Neural progenitor cell (in vitro differentiated cells): ENCODE measurements at regions not wholly inside any gene's neighbourhood (a gene's known extent, or its start where the extent isn't known, plus 50 kb on each side); places are given as distances from the start of the nearest gene placed in this dataset.

ENCODE experiments used
- DNase-seq: peaks from one replicate; pipeline ENCODE4 v3.0.0-alpha.2; 2016; ENCODE audit warnings: low spot score
- H2AFZ ChIP-seq: fragments of 200-600 bp; sonication (generic); replicated peaks from 2 replicates; pipeline ENCODE4 v1.6.1; 2016; ENCODE audit warnings: antibody characterized with exemption
- H3F3A ChIP-seq: fragments of 200-600 bp; sonication (generic); 2 replicates; pipeline ENCODE4 v1.6.1; 2016; ENCODE audit warnings: antibody characterized with exemption, low read depth
- H3K27ac ChIP-seq: fragments of 200-600 bp; sonication (generic); 2 replicates; pipeline ENCODE4 v1.5.1; 2016; ENCODE audit warnings: mild to moderate bottlenecking
- H3K27me3 ChIP-seq: fragments of 200-600 bp; sonication (generic); 2 replicates; pipeline ENCODE4 v1.6.1; 2016; ENCODE audit warnings: mild to moderate bottlenecking, moderate library complexity
- H3K36me3 ChIP-seq: fragments of 200-600 bp; sonication (generic); 2 replicates; pipeline ENCODE4 v1.5.1; 2016
- H3K4me1 ChIP-seq: fragments of 200-600 bp; sonication (generic); 2 replicates; pipeline ENCODE4 v1.6.1; 2016; ENCODE audit warnings: mixed run types
- H3K4me2 ChIP-seq: fragments of 200-600 bp; sonication (generic); 2 replicates; pipeline ENCODE4 v1.6.1; 2016
- H3K4me3 ChIP-seq: fragments of 200-600 bp; sonication (generic); 2 replicates; pipeline ENCODE4 v1.5.1; 2016
- H3K79me2 ChIP-seq: fragments of 200-600 bp; sonication (generic); 2 replicates; pipeline ENCODE4 v1.6.1; 2016; ENCODE audit warnings: low read depth
- H3K9ac ChIP-seq: fragments of 200-600 bp; sonication (generic); 2 replicates; pipeline ENCODE4 v1.6.1; 2016
- H3K9me3 ChIP-seq: fragments of 200-600 bp; sonication (generic); 2 replicates; pipeline ENCODE4 v1.5.1; 2016; ENCODE audit warnings: low read depth
- H4K20me1 ChIP-seq: fragments of 200-600 bp; sonication (generic); 2 replicates; pipeline ENCODE4 v1.6.1; 2016; ENCODE audit warnings: low read depth
- H3K27ac Mint-ChIP-seq: 3 replicates; pipeline ENCODE4 v1.8.0; 2021; ENCODE audit warnings: mixed read lengths
- H3K27me3 Mint-ChIP-seq: 2 replicates; pipeline ENCODE4 v1.8.0; 2022; ENCODE audit warnings: low read depth, mild to moderate bottlenecking, inconsistent platforms, moderate library complexity, mixed read lengths; ENCODE audit not compliant: insufficient read depth
- H3K36me3 Mint-ChIP-seq: 3 replicates; pipeline ENCODE4 v1.8.0; 2021; ENCODE audit warnings: mixed read lengths
- H3K4me1 Mint-ChIP-seq: 3 replicates; pipeline ENCODE4 v1.8.0; 2021; ENCODE audit warnings: mixed read lengths
- H3K4me3 Mint-ChIP-seq: 3 replicates; pipeline ENCODE4 v1.8.0; 2021; ENCODE audit warnings: mild to moderate bottlenecking, moderate library complexity, mixed read lengths
- H3K9me3 Mint-ChIP-seq: 3 replicates; pipeline ENCODE4 v1.8.0; 2020; ENCODE audit warnings: mixed read lengths
- EZH2 ChIP-seq: fragments of 200-600 bp; sonication (generic); IDR thresholded peaks from 2 replicates; pipeline ENCODE4 v1.6.1; 2017; ENCODE audit warnings: antibody characterized with exemption, mild to moderate bottlenecking, moderate library complexity
- EZH2phosphoT487 ChIP-seq: fragments of 200-600 bp; sonication (generic); IDR thresholded peaks from 2 replicates; pipeline ENCODE4 v1.6.1; 2017; ENCODE audit warnings: antibody characterized with exemption
- TF ChIP-seq, protein P1 (sequence below): fragments of 200-600 bp; sonication (generic); IDR thresholded peaks from 2 replicates; pipeline ENCODE4 v1.5.1; 2017; ENCODE audit warnings: antibody characterized with exemption, mild to moderate bottlenecking

DNA sequence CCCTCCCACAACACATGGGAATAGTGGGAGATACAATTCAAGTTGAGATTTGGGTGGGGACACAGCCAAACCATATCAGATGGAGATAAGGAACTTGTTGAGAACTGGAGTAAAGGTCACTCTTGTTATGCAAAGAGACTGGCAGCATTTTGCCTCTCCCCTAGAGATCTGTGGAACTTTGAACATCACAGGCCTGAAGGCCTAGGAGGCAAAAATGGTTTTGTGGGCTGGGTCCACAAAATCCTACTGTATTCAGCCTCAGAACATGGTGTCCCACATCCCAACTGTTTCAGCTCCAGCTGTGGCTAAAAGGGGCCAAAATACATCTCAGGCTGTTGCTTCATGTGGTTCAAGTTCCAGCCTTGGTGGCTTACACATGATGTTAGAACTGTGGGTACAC is 1247.8 kb upstream of the IGFBP7 start:
- Histone ChIP-seq H3K4me2 (no peak overlapping the region), H3K36me3 (no peaks in the 10 kb centered on the region), H2AFZ (no peak overlapping the region), H3F3A (no peaks in the 10 kb centered on the region), H4K20me1 (no peaks in the 10 kb centered on the region), H3K79me2 (no peaks in the 10 kb centered on the region), H3K9me3 (no peaks in the 10 kb centered on the region), H3K9ac (no peak overlapping the region), H3K4me1 (no peaks in the 10 kb centered on the region), H3K27me3 (no peaks in the 10 kb centered on the region), H3K27ac (no peak overlapping the region), H3K4me3 (no peak overlapping the region)
- TF ChIP-seq EZH2 (no peak), EZH2phosphoT487 (no peak)
- TF ChIP-seq, protein P1, sequence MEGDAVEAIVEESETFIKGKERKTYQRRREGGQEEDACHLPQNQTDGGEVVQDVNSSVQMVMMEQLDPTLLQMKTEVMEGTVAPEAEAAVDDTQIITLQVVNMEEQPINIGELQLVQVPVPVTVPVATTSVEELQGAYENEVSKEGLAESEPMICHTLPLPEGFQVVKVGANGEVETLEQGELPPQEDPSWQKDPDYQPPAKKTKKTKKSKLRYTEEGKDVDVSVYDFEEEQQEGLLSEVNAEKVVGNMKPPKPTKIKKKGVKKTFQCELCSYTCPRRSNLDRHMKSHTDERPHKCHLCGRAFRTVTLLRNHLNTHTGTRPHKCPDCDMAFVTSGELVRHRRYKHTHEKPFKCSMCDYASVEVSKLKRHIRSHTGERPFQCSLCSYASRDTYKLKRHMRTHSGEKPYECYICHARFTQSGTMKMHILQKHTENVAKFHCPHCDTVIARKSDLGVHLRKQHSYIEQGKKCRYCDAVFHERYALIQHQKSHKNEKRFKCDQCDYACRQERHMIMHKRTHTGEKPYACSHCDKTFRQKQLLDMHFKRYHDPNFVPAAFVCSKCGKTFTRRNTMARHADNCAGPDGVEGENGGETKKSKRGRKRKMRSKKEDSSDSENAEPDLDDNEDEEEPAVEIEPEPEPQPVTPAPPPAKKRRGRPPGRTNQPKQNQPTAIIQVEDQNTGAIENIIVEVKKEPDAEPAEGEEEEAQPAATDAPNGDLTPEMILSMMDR = no peak
- DNase-seq = no peak
- no peak overlapping the region for H3K27ac Mint-ChIP-seq
- peaks cover 19% of the 10 kb centered on the region for H3K9me3 Mint-ChIP-seq
- peaks cover 1% of the 10 kb centered on the region for H3K36me3 Mint-ChIP-seq
- H3K27me3 Mint-ChIP-seq = no peaks in the 10 kb centered on the region
- H3K4me1 Mint-ChIP-seq = no peaks in the 10 kb centered on the region
- no peak overlapping the region for H3K4me3 Mint-ChIP-seq

DNA sequence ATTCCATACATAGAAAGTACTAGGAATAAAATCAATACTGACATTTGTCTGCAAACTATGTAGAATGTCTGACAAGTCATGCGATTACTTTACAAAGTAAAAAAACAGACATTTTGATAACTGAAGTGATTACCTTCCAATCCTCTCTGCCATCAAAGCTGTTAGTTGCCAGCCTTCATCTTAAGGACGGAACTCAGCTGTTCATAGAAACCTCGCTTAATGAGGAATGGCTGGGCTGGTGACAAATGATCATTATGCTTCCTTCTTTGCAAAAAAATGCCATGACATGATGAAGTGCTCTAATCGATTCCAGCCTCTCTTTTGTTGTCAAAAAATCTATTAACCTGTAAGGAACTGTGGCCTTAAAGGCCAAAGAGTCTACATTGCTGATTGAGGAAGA is 1214.9 kb upstream of the IGFBP7 start:
- no peak overlapping the region for H2AFZ ChIP-seq
- H3K4me3 ChIP-seq = no peak overlapping the region
- H3K79me2 ChIP-seq = no peaks in the 10 kb centered on the region
- H3F3A ChIP-seq = no peaks in the 10 kb centered on the region
- no peak overlapping the region for H3K27ac Mint-ChIP-seq
- no peak overlapping the region for H3K27ac ChIP-seq
- no peaks in the 10 kb centered on the region for H3K4me1 Mint-ChIP-seq
- no peaks in the 10 kb centered on the region for H3K9me3 ChIP-seq
- DNase-seq = no peak
- no peak overlapping the region for H3K4me3 Mint-ChIP-seq
- TF ChIP-seq EZH2 = no peak
- H3K9me3 Mint-ChIP-seq = no peaks in the 10 kb centered on the region
- no peak overlapping the region for H3K4me2 ChIP-seq
- H3K4me1 ChIP-seq = no peaks in the 10 kb centered on the region
- H3K36me3 Mint-ChIP-seq = no peaks in the 10 kb centered on the region
- no peak overlapping the region for H3K9ac ChIP-seq
- H3K27me3 ChIP-seq = no peaks in the 10 kb centered on the region
- H3K27me3 Mint-ChIP-seq = no peaks in the 10 kb centered on the region
- H3K36me3 ChIP-seq = no peaks in the 10 kb centered on the region
- no peaks in the 10 kb centered on the region for H4K20me1 ChIP-seq

DNA sequence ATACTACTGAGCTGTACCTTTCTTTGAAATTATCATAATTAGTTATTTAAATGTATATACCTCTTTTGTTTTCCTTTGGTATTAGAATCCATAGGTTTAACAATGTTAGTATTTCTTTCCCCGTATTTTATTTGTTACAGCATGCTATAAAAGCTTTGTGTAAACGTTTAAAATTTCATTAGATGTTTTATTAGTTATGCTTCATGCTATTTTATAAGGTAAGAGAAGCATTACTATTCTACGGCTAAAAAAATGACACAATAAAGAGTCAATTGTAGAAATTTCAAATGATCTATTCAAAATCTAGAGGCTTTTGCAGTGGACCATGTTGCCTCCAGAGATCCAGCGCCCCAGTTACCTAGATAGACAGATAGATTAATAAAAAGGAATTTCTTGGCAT is 1203.3 kb upstream of the IGFBP7 start:
- no peak overlapping the region for H3K4me3 Mint-ChIP-seq

DNA sequence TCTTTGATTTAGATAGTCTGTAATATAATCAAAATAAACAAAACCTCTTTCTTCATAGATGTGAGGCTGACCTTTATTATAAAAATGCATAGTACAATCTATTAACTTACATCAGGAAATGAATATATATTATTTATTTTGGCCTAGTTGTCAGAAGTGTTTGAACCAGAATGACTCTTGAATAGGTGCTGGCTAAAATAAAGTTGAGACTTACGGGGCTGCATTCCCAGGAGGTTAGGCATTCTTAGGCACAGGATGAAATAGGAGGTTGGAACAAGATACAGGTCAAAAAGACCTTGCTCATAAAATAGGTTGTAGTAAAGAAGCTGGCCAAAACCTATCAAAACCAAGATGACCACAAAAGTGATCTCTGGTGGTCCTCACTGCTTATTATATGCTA is 1193.3 kb upstream of the IGFBP7 start:
- Histone ChIP-seq H3K9ac (no peak overlapping the region), H3F3A (no peaks in the 10 kb centered on the region), H3K4me3 (no peak overlapping the region), H3K27me3 (no peaks in the 10 kb centered on the region), H3K4me2 (no peak overlapping the region), H3K27ac (no peak overlapping the region), H2AFZ (no peak overlapping the region), H3K79me2 (no peaks in the 10 kb centered on the region), H3K36me3 (no peaks in the 10 kb centered on the region), H3K9me3 (no peaks in the 10 kb centered on the region), H4K20me1 (no peaks in the 10 kb centered on the region), H3K4me1 (no peaks in the 10 kb centered on the region)
- H3K27ac Mint-ChIP-seq = no peak overlapping the region
- no peak for DNase-seq
- peaks cover 14% of the 10 kb centered on the region for H3K9me3 Mint-ChIP-seq
- H3K4me3 Mint-ChIP-seq = no peak overlapping the region
- no peaks in the 10 kb centered on the region for H3K36me3 Mint-ChIP-seq
- no peak for TF ChIP-seq EZH2phosphoT487
- TF ChIP-seq, protein P1 = no peak
- no peak for TF ChIP-seq EZH2
- H3K4me1 Mint-ChIP-seq = peaks cover 9% of the 10 kb centered on the region
- no peaks in the 10 kb centered on the region for H3K27me3 Mint-ChIP-seq

More for the DNA sequence above, 1203.3 kb upstream of the IGFBP7 start:
- H3K4me3 ChIP-seq = no peak overlapping the region
- no peak overlapping the region for H3K27ac ChIP-seq
- no peak overlapping the region for H2AFZ ChIP-seq
- H3F3A ChIP-seq = no peaks in the 10 kb centered on the region
- H3K9me3 ChIP-seq = no peaks in the 10 kb centered on the region
- H3K4me2 ChIP-seq = no peak overlapping the region
- no peaks in the 10 kb centered on the region for H3K4me1 Mint-ChIP-seq
- no peaks in the 10 kb centered on the region for H4K20me1 ChIP-seq
- H3K9me3 Mint-ChIP-seq = no peaks in the 10 kb centered on the region
- H3K4me1 ChIP-seq = no peaks in the 10 kb centered on the region
- no peaks in the 10 kb centered on the region for H3K79me2 ChIP-seq
- TF ChIP-seq, protein P1 = no peak
- no peak for TF ChIP-seq EZH2phosphoT487
- TF ChIP-seq EZH2 = no peak
- H3K9ac ChIP-seq = no peak overlapping the region
- no peaks in the 10 kb centered on the region for H3K36me3 Mint-ChIP-seq
- H3K27ac Mint-ChIP-seq = no peak overlapping the region
- no peaks in the 10 kb centered on the region for H3K27me3 ChIP-seq
- no peaks in the 10 kb centered on the region for H3K36me3 ChIP-seq
- no peak for DNase-seq
- H3K27me3 Mint-ChIP-seq = no peaks in the 10 kb centered on the region
